ENCODE measurements at regions not wholly inside any gene's neighbourhood (a gene's known extent, or its start where the extent isn't known, plus 50 kb on each side); places are given as distances from the start of the nearest gene placed in this dataset.

GRCh38 chr6:88238065-88238464 lies 71.9 kb upstream of the CNR1 start:
- Histone ChIP-seq H3K36me3 (replicated peaks in 1 of 2; ENCODE audit: control insufficient read depth in 2 of 2, insufficient read depth in 2 of 2, low read length in 2 of 2) (no peaks in the 10 kb centered on the region), H3K4ac (ENCODE audit: low read length) (no peak overlapping the region), H3K23ac (ENCODE audit: low read depth, low read length, poor library complexity) (no peak overlapping the region), H3K27me3 (ENCODE audit: control insufficient read depth in 3 of 3, insufficient read depth in 3 of 3, low read depth in 1 of 3, low read length in 3 of 3) (no peaks in the 10 kb centered on the region), H4K8ac (ENCODE audit: low read depth, low read length) (no peak overlapping the region), H2AFZ (ENCODE audit: low read length) (no peak overlapping the region), H3K27ac (replicated peaks; ENCODE audit: low read length) (no peak overlapping the region), H3K18ac (ENCODE audit: low read length) (no peak overlapping the region), H3K9me3 (replicated peaks in 1 of 2; ENCODE audit: control insufficient read depth in 2 of 2, insufficient read depth in 1 of 2, low read depth in 1 of 2, low read length in 2 of 2) (no peaks in the 10 kb centered on the region), H2BK5ac (ENCODE audit: low read length) (no peak overlapping the region), H3K14ac (ENCODE audit: low read length) (no peak overlapping the region), H2BK120ac (ENCODE audit: low read depth, low read length) (no peak overlapping the region), H2BK12ac (ENCODE audit: low read length) (no peak overlapping the region), H3K4me3 (ENCODE audit: low read length in 2 of 2) (no peak overlapping the region), H2BK15ac (ENCODE audit: low read length) (no peak overlapping the region), H3K4me2 (ENCODE audit: insufficient read depth, low read length, poor library complexity, severe bottlenecking) (no peak overlapping the region), H3K9ac (ENCODE audit: low read depth, low read length, poor library complexity) (no peak overlapping the region), H2AK5ac (ENCODE audit: low read depth, low read length) (no peak overlapping the region), H4K91ac (ENCODE audit: low read depth, low read length, poor library complexity) (no peak overlapping the region), H3K79me1 (ENCODE audit: low read depth, low read length) (no peaks in the 10 kb centered on the region), H3K4me1 (ENCODE audit: control insufficient read depth in 2 of 2, insufficient read depth in 1 of 2, low read depth in 1 of 2, low read length in 2 of 2) (no peaks in the 10 kb centered on the region)
- DNase-seq (ENCODE audit: low spot score): no peak
- WGBS, 2 donors (ENCODE audit: extremely low coverage in 2 of 2, insufficient read length in 2 of 2, insufficient replicate concordance in 1 of 2): no CpG with 5 or more reads among the region's 1 CpG

- Histone ChIP-seq H2AK5ac (ENCODE audit: low read depth, low read length) (no peak overlapping the region), H2BK12ac (ENCODE audit: low read length) (no peak overlapping the region), H3K18ac (ENCODE audit: low read length) (no peak overlapping the region), H3K4ac (ENCODE audit: low read length) (no peak overlapping the region), H4K91ac (ENCODE audit: low read depth, low read length, poor library complexity) (no peak overlapping the region), H3K36me3 (replicated peaks in 1 of 2; ENCODE audit: control insufficient read depth in 2 of 2, insufficient read depth in 2 of 2, low read length in 2 of 2) (no peaks in the 10 kb centered on the region), H3K9me3 (replicated peaks in 1 of 2; ENCODE audit: control insufficient read depth in 2 of 2, insufficient read depth in 1 of 2, low read depth in 1 of 2, low read length in 2 of 2) (no peaks in the 10 kb centered on the region), H3K4me3 (ENCODE audit: low read length in 2 of 2) (no peak overlapping the region), H3K79me1 (ENCODE audit: low read depth, low read length) (no peaks in the 10 kb centered on the region), H3K4me1 (ENCODE audit: control insufficient read depth in 2 of 2, insufficient read depth in 1 of 2, low read depth in 1 of 2, low read length in 2 of 2) (no peaks in the 10 kb centered on the region), H2BK15ac (ENCODE audit: low read length) (no peak overlapping the region), H3K4me2 (ENCODE audit: insufficient read depth, low read length, poor library complexity, severe bottlenecking) (no peak overlapping the region), H3K23ac (ENCODE audit: low read depth, low read length, poor library complexity) (no peak overlapping the region), H4K8ac (ENCODE audit: low read depth, low read length) (no peak overlapping the region), H3K14ac (ENCODE audit: low read length) (no peak overlapping the region), H2BK120ac (ENCODE audit: low read depth, low read length) (no peak overlapping the region), H3K27me3 (ENCODE audit: control insufficient read depth in 3 of 3, insufficient read depth in 3 of 3, low read depth in 1 of 3, low read length in 3 of 3) (no peaks in the 10 kb centered on the region), H2BK5ac (ENCODE audit: low read length) (no peak overlapping the region), H2AFZ (ENCODE audit: low read length) (no peak overlapping the region), H3K27ac (replicated peaks; ENCODE audit: low read length) (no peak overlapping the region), H3K9ac (ENCODE audit: low read depth, low read length, poor library complexity) (no peak overlapping the region)
- no peak for DNase-seq (ENCODE audit: low spot score)
- WGBS, 2 donors (ENCODE audit: extremely low coverage in 2 of 2, insufficient read length in 2 of 2, insufficient replicate concordance in 1 of 2): no CpG with 5 or more reads among the region's 7 CpGs
Observed at GRCh38 chr6:88236612-88237360, 70.6 kb upstream of the CNR1 start.

GRCh38 chr6:88232753-88233152 lies 66.6 kb upstream of the CNR1 start:
- H3K4me1 ChIP-seq (ENCODE audit: control insufficient read depth in 2 of 2, insufficient read depth in 1 of 2, low read depth in 1 of 2, low read length in 2 of 2): no peaks in the 10 kb centered on the region
- no peak overlapping the region for H2BK120ac ChIP-seq (ENCODE audit: low read depth, low read length)
- no peak overlapping the region for H3K27ac ChIP-seq (replicated peaks; ENCODE audit: low read length)
- no CpG with 5 or more reads among the region's 1 CpG for WGBS, 2 donors (ENCODE audit: extremely low coverage in 2 of 2, insufficient read length in 2 of 2, insufficient replicate concordance in 1 of 2)
- peaks cover 0 to 1% of the 10 kb centered on the region in 2 donors for H3K36me3 ChIP-seq (replicated peaks in 1 of 2; ENCODE audit: control insufficient read depth in 2 of 2, insufficient read depth in 2 of 2, low read length in 2 of 2)
- H2AK5ac ChIP-seq (ENCODE audit: low read depth, low read length): no peak overlapping the region
- peaks cover 0 to 8% of the 10 kb centered on the region in 2 donors for H3K9me3 ChIP-seq (replicated peaks in 1 of 2; ENCODE audit: control insufficient read depth in 2 of 2, insufficient read depth in 1 of 2, low read depth in 1 of 2, low read length in 2 of 2)
- H2BK15ac ChIP-seq (ENCODE audit: low read length): no peak overlapping the region
- no peaks in the 10 kb centered on the region for H3K27me3 ChIP-seq (ENCODE audit: control insufficient read depth in 3 of 3, insufficient read depth in 3 of 3, low read depth in 1 of 3, low read length in 3 of 3)
- no peaks in the 10 kb centered on the region for H3K79me1 ChIP-seq (ENCODE audit: low read depth, low read length)
- no peak overlapping the region for H2BK12ac ChIP-seq (ENCODE audit: low read length)
- H4K8ac ChIP-seq (ENCODE audit: low read depth, low read length): no peak overlapping the region
- no peak overlapping the region for H3K4ac ChIP-seq (ENCODE audit: low read length)
- H3K14ac ChIP-seq (ENCODE audit: low read length): no peak overlapping the region
- H3K18ac ChIP-seq (ENCODE audit: low read length): no peak overlapping the region
- H3K4me2 ChIP-seq (ENCODE audit: insufficient read depth, low read length, poor library complexity, severe bottlenecking): no peak overlapping the region
- no peak overlapping the region for H3K9ac ChIP-seq (ENCODE audit: low read depth, low read length, poor library complexity)
- H3K4me3 ChIP-seq (ENCODE audit: low read length in 2 of 2): no peak overlapping the region
- H2AFZ ChIP-seq (ENCODE audit: low read length): no peak overlapping the region
- no peak overlapping the region for H3K23ac ChIP-seq (ENCODE audit: low read depth, low read length, poor library complexity)
- H2BK5ac ChIP-seq (ENCODE audit: low read length): no peak overlapping the region
- H4K91ac ChIP-seq (ENCODE audit: low read depth, low read length, poor library complexity): no peak overlapping the region
- DNase-seq (ENCODE audit: low spot score): no peak

GRCh38 chr6:88223298-88223697 lies 57.2 kb upstream of the CNR1 start:
- Histone ChIP-seq H3K27ac (replicated peaks; ENCODE audit: low read length) (no peak overlapping the region), H3K4me3 (ENCODE audit: low read length in 2 of 2) (no peak overlapping the region), H3K9ac (ENCODE audit: low read depth, low read length, poor library complexity) (no peak overlapping the region), H2BK5ac (ENCODE audit: low read length) (no peak overlapping the region), H3K4me2 (ENCODE audit: insufficient read depth, low read length, poor library complexity, severe bottlenecking) (no peak overlapping the region), H2BK120ac (ENCODE audit: low read depth, low read length) (no peak overlapping the region), H3K18ac (ENCODE audit: low read length) (no peak overlapping the region), H3K36me3 (replicated peaks in 1 of 2; ENCODE audit: control insufficient read depth in 2 of 2, insufficient read depth in 2 of 2, low read length in 2 of 2) (no peaks in the 10 kb centered on the region), H3K14ac (ENCODE audit: low read length) (no peak overlapping the region), H2AK5ac (ENCODE audit: low read depth, low read length) (no peak overlapping the region), H3K79me1 (ENCODE audit: low read depth, low read length) (no peaks in the 10 kb centered on the region), H4K91ac (ENCODE audit: low read depth, low read length, poor library complexity) (no peak overlapping the region), H2BK12ac (ENCODE audit: low read length) (no peak overlapping the region), H2AFZ (ENCODE audit: low read length) (no peak overlapping the region), H2BK15ac (ENCODE audit: low read length) (no peak overlapping the region), H4K8ac (ENCODE audit: low read depth, low read length) (no peak overlapping the region), H3K4ac (ENCODE audit: low read length) (no peak overlapping the region), H3K27me3 (ENCODE audit: control insufficient read depth in 3 of 3, insufficient read depth in 3 of 3, low read depth in 1 of 3, low read length in 3 of 3) (no peaks in the 10 kb centered on the region), H3K9me3 (replicated peaks in 1 of 2; ENCODE audit: control insufficient read depth in 2 of 2, insufficient read depth in 1 of 2, low read depth in 1 of 2, low read length in 2 of 2) (no peaks in the 10 kb centered on the region), H3K23ac (ENCODE audit: low read depth, low read length, poor library complexity) (no peak overlapping the region), H3K4me1 (ENCODE audit: control insufficient read depth in 2 of 2, insufficient read depth in 1 of 2, low read depth in 1 of 2, low read length in 2 of 2) (no peaks in the 10 kb centered on the region)
- no CpG with 5 or more reads among the region's 1 CpG for WGBS, 2 donors (ENCODE audit: extremely low coverage in 2 of 2, insufficient read length in 2 of 2, insufficient replicate concordance in 1 of 2)
- no peak for DNase-seq (ENCODE audit: low spot score)
